Medulla oblongata (tissue), 1 donor: ENCODE measurements at regions not wholly inside any gene's neighbourhood (a gene's known extent, or its start where the extent isn't known, plus 50 kb on each side); places are given as distances from the start of the nearest gene placed in this dataset.

Experiments
- DNase-seq: peaks from one replicate; pipeline ENCODE4 v3.0.0-alpha.2; 2015; ENCODE audit errors: extremely low spot score

GRCh38 chr3:81279481-81280379, 481.7 kb downstream of the GBE1 start:
- no peak for DNase-seq

GRCh38 chr3:81277853-81278252, 483.6 kb downstream of the GBE1 start:
- DNase-seq, result no peak

- DNase-seq, result no peak
Measured at GRCh38 chr3:81274671-81275070, 486.8 kb downstream of the GBE1 start.

DNA sequence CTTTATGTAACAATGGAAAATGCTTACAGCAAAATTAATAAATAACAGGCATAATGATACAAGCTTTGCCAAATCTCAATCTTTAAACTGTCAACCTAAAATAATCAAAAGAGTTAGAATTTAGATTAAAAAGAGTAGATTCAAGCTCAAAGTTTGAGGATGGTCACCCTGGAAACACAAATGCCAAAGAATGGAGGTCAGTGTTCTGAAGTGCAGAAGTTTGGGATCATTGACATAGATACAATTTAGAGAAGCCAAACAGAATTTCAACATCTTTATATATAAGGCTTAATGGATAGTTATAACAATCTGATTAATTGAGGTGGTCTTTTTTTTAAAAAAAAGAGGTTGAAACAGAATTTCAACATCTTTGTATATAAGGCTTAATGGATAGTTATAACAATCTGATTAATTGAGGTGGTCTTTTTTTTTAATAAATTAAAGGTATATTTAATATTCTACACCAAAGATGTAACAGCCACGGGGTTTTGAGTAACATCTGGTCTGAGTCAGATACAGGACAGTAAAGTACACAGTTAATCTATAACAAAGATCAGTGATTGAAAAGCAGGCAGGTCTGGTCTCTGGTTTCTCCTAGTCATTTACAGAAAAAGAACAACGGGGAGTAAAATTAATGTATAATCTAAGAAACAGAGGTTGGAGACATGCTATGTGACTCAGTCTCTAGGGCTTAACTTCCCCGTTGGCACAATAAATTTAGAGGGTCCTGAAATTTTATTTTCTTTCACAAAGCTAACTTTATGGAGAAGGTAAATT, 490.7 kb downstream of the GBE1 start:
- DNase-seq, result no peak

GRCh38 chr3:81268526-81268925, 492.9 kb downstream of the GBE1 start:
- DNase-seq, result no peak

DNA sequence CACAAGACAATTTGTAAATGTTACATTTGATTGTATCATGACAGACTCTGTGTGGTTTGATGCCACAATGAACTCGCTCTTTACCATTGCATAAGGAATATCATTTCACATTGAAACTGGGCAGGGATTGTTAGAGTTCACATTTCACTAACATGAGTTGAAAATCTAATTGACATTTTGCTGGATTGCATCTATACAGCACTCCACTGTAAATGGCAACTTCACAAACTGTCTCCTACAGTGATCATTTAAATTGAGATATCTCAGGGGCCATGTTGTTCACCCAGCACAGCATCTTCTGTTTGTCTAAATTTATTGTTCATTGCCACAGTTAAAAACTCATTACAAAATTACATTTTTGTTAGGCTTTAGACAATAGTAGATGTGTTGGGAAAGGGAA, 499.4 kb downstream of the GBE1 start:
- DNase-seq, result no peak

- no peak for DNase-seq
Measured at GRCh38 chr3:81255463-81255862, 506.0 kb downstream of the GBE1 start.

GRCh38 chr3:81251096-81251495, 510.3 kb downstream of the GBE1 start:
- DNase-seq, result no peak

DNA sequence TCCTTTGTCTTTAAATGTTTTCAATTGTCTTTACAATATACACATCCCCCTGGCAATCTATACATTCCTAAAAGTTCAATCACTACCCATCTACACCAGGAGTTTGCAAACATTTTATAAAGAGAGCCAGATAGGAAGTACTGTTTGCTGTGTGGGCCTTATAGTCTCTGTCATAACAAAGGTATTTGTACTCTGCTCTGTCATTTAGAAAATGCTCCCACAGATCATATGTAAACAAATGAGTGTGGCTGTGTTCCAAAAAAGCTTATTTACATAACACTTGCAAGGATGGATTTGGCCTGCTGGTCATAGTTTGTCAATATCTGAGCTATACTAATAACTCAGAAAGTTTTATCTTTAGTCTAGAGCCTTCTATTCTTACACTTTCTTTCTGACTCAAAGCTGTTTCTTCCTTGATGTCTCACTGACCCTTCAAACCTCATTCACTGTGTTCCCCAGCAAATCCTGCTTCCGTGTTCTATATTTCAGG, 511.9 kb downstream of the GBE1 start:
- no peak for DNase-seq

- DNase-seq, result no peak
Measured at GRCh38 chr3:81245501-81245900, 515.9 kb downstream of the GBE1 start.

GRCh38 chr3:81245043-81245442, 516.4 kb downstream of the GBE1 start:
- no peak for DNase-seq

DNA sequence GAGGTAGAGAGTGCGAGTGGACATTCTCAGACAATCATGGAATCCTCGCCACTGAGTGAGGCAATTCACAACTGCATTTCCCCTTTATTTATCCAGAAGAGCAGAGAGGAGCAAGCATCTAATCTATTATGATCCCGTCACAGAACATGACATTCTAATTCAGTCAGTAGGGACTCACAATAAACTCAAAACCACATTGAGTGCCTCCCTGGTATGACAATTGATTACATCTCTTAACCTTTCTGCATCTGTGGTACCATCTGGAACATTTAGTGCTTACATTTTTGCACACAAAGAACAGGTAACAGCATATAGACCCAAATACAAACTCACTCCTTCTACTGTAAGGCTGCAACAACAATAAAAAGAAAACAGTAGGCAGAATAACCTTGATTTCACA, 517.2 kb downstream of the GBE1 start:
- no peak for DNase-seq

GRCh38 chr3:81242871-81243270, 518.6 kb downstream of the GBE1 start:
- peak; percentile 40 for DNase-seq

GRCh38 chr3:81237181-81237580, 524.3 kb downstream of the GBE1 start:
- DNase-seq, result no peak

- peak; percentile 47 for DNase-seq
Measured at GRCh38 chr3:81218023-81218422, 543.4 kb downstream of the GBE1 start.

GRCh38 chr3:81217101-81217500, 544.3 kb downstream of the GBE1 start:
- DNase-seq, result no peak

- DNase-seq, result no peak
Measured at GRCh38 chr3:81216192-81216591, 545.3 kb downstream of the GBE1 start.

GRCh38 chr3:81214631-81215030, 546.8 kb downstream of the GBE1 start:
- no peak for DNase-seq

DNA sequence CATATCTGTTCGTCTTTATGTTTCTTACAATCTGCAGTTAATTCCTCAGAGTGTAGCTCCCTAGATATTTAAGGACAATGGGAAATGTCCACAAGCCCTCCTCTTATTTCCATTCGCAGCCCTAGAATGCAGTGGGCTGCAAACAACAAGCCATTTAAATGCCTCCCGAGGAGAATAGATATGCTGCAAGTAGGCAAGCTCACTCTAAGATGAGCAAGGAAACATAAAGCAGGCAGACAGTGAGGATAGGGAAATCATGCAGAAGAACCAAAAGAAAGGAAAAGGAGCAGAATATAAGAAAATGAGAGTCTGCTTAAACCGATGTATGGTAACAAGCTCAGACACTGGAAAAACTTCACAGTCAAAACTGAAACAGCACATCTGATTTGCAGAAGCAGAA, 561.9 kb downstream of the GBE1 start:
- peak; percentile 9 for DNase-seq

DNA sequence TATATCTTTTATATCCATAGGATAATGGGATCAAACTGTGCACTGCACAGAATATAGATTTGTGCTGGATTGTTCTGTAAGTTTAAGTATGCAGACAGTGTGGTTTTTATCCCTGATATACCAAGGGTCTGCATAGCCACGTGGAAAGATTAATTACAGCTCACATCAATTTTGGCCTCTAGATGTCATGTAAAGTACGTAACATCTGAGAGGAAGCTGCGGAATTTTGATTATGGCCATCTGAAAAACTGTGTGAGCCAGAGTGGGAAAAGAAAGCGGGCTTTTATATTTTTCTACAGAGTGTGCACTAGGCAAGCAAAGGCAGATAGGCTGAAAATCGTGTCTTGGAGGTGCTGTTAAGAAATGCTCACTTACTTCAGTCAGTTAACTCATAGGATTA, 562.7 kb downstream of the GBE1 start:
- no peak for DNase-seq

- DNase-seq, result no peak
Measured at GRCh38 chr3:81198216-81198615, 563.2 kb downstream of the GBE1 start.

DNA sequence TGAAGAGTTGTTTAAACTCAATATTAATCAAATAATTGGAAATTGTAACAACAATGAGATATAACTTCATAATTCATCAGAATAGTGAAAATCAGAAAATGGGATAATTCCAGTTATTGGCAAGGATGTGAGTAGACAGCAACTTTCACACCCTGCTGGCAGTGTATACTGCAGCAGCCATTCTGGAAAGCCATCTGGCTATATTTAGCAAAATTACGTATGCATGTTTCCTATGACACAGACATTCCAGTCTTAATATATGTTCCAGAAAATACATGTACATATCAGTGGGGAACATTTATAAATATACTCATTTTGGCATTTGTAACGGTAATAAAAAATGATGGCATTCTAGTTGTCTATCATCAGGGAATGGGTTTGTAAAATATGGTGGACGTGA, 564.1 kb downstream of the GBE1 start:
- no peak for DNase-seq

DNA sequence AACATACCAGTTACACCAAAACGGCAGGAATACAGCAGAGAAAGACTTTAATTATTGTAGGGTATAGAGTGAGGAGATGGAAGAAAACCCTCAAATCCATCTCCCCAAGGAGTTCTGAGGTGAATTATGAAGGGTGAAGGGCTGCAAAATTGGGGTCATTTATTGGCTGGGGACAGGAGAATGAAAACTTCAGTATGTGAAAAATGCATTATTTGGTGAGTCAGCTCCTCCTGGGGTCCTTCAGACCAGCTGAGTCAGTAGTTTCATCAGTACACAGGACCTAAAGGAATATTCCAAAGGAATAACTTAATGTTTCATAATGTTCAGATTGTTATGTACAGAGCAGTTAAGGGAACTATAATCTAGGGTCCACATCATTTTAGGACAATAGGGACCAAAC, 566.0 kb downstream of the GBE1 start:
- DNase-seq, result no peak
